K562 (cell line): ENCODE measurements at regions not wholly inside any gene's neighbourhood (a gene's known extent, or its start where the extent isn't known, plus 50 kb on each side); places are given as distances from the start of the nearest gene placed in this dataset.

Source experiments
- ATAC-seq: fragments of 200-7000 bp; cut with Tn5 transposase; 3 replicates; pipeline ENCODE4 v1.9.1; 2020; ENCODE audit warnings: moderate library complexity
- BruUV-seq: library from RNA; stranded (reverse); fragments of 400-500 nt; replicated peaks from 2 replicates; lab custom pipeline; 2021; lab: Mats Ljungman, UMichigan
- CTCF ChIA-PET: fragments of 300-600 bp; formaldehyde crosslinking; extraction: SDS; loops from one replicate; lab custom pipeline; 2021; ENCODE audit warnings: low intra/inter-chr PET ratio; lab: Yijun Ruan, JAX
- POLR2A ChIA-PET: fragments of 300-600, 350-650 bp; sonication (Branson Sonifier 250); formaldehyde crosslinking; extraction: SDS; loops from one replicate; lab custom pipeline; 2021; ENCODE audit warnings: antibody characterized with exemption, inconsistent platforms; lab: Yijun Ruan, JAX
- DNase-seq, 4 experiments: peaks; one replicate each; pipeline versions ENCODE4 v3.0.0 to v3.0.0-alpha.2; 2011 to 2018; ENCODE audit warnings: low spot score in 3 of 4, mixed read lengths in 3 of 4; ENCODE audit errors: extremely low read depth in 1 of 4
- FAIRE-seq: peaks from 2 replicates; lab custom pipeline; 2011; peaks lifted over from hg19 to GRCh38; lab: Jason Lieb, UNC
- H2AFZ ChIP-seq: 2 replicates; pipeline ENCODE4 v1.6.0; 2011; ENCODE audit warnings: low read depth, low read length, control low read depth, inconsistent platforms
- H3K27ac ChIP-seq: fragments of 200-600 bp; 3 replicates; pipeline ENCODE4 v1.8.0; 2011; ENCODE audit warnings: low read depth, mild to moderate bottlenecking, control low read depth, inconsistent platforms, low read length, moderate library complexity, mixed read lengths; ENCODE audit errors: extremely low read depth
- H3K27me3 ChIP-seq, 2 experiments: fragments of 300-600 bp in 1 of 2; 2 replicates in 1 of 2; 3 replicates in 1 of 2; pipeline versions ENCODE4 v1.6.0 to v1.8.0; 2011; ENCODE audit warnings: inconsistent platforms in 2 of 2, low read length in 2 of 2, mild to moderate bottlenecking in 1 of 2, mixed read lengths in 1 of 2, moderate library complexity in 1 of 2; ENCODE audit not compliant: control insufficient read depth in 2 of 2, insufficient read depth in 2 of 2
- H3K36me3 ChIP-seq: fragments of 300-600 bp; 3 replicates; pipeline ENCODE4 v1.8.0; 2011; ENCODE audit warnings: mild to moderate bottlenecking, low read length, inconsistent platforms; ENCODE audit not compliant: control insufficient read depth, insufficient read depth
- H3K4me1 ChIP-seq, 2 experiments: fragments of 200-600 bp in 1 of 2; replicated peaks in 1 of 2; 2 replicates in 1 of 2; 3 replicates in 1 of 2; pipeline versions ENCODE4 v1.5.1 to v1.8.0; 2011; ENCODE audit warnings: inconsistent platforms in 2 of 2, low read length in 2 of 2, mild to moderate bottlenecking in 1 of 2, mixed read lengths in 1 of 2, moderate library complexity in 1 of 2; ENCODE audit not compliant: control insufficient read depth in 2 of 2, insufficient read depth in 2 of 2
- H3K4me2 ChIP-seq: 2 replicates; pipeline ENCODE4 v1.6.1; 2011; ENCODE audit warnings: low read length, control low read depth, inconsistent platforms, mixed read lengths; ENCODE audit not compliant: insufficient read depth
- H3K4me3 ChIP-seq: fragments of 200-600 bp; sonication (generic), shearing (Covaris generic); 2 replicates; pipeline ENCODE4 v1.5.1; 2016; ENCODE audit warnings: control low read depth, inconsistent platforms
- H3K79me2 ChIP-seq: fragments of 200-600 bp; 3 replicates; pipeline ENCODE4 v1.8.0; 2011; ENCODE audit warnings: low read length, inconsistent platforms; ENCODE audit not compliant: control insufficient read depth, insufficient read depth
- H3K9ac ChIP-seq, 2 experiments: 2 replicates each; pipeline versions ENCODE4 v1.6.0 to v1.6.1; 2011; ENCODE audit warnings: low read depth in 2 of 2, low read length in 2 of 2, control low read depth in 1 of 2, inconsistent platforms in 1 of 2, mild to moderate bottlenecking in 1 of 2, mixed read lengths in 1 of 2; ENCODE audit not compliant: insufficient read depth in 1 of 2
- H3K9me1 ChIP-seq: one replicate; pipeline ENCODE4 v1.6.0; 2011; ENCODE audit warnings: inconsistent platforms, mild to moderate bottlenecking, low read length, moderate library complexity; ENCODE audit not compliant: control insufficient read depth, insufficient read depth
- H3K9me3 ChIP-seq: replicated peaks from 2 replicates; pipeline ENCODE4 v1.5.1; 2011; ENCODE audit warnings: low read depth, low read length, inconsistent platforms; ENCODE audit not compliant: control insufficient read depth, insufficient read depth
- H4K20me1 ChIP-seq: replicated peaks from 2 replicates; pipeline ENCODE4 v1.6.1; 2011; ENCODE audit warnings: low read length, inconsistent platforms, mixed read lengths; ENCODE audit not compliant: control insufficient read depth, insufficient read depth
- CAMTA2 ChIP-seq: fragments of 250-450 bp; sonication (Bioruptor Pico); conservative IDR thresholded peaks from 2 replicates; pipeline ENCODE4 v1.5.1; 2022
- CBX8 ChIP-seq: fragments of 200-600 bp; sonication (generic); IDR thresholded peaks from 2 replicates; pipeline ENCODE4 v1.6.1; 2012; ENCODE audit warnings: borderline replicate concordance, mixed run types, low read depth, mild to moderate bottlenecking, moderate library complexity, mixed read lengths, low read length, control low read depth, inconsistent platforms; ENCODE audit not compliant: poor library complexity, severe bottlenecking; ENCODE audit errors: extremely low read depth
- CEBPG ChIP-seq, 3 experiments: fragments of 200-800 bp in 1 of 3; sonication (Bioruptor generic) in 1 of 3; sonication (generic) in 1 of 3; formaldehyde crosslinking in 1 of 3; IDR thresholded peaks in 2 of 3; conservative IDR thresholded peaks in 1 of 3; 2 replicates each; pipeline versions ENCODE4 v1.6.1 to v1.8.0; 2016 to 2022; ENCODE audit warnings: missing compliant biosample characterization in 2 of 3, missing genetic modification characterization in 2 of 3, mild to moderate bottlenecking in 1 of 3, missing genetic modification reagents in 1 of 3
- ESRRA ChIP-seq: fragments of 450-650 bp; IDR thresholded peaks from 2 replicates; pipeline ENCODE4 v1.6.1; 2014; ENCODE audit warnings: low read depth, mild to moderate bottlenecking, moderate library complexity, borderline replicate concordance
- GATA2 ChIP-seq: sonication (generic); formaldehyde crosslinking; IDR thresholded peaks from 2 replicates; pipeline ENCODE4 v1.4.0; 2020; ENCODE audit warnings: mild to moderate bottlenecking, missing genetic modification reagents
- HNRNPLL ChIP-seq: fragments of 200-400 bp; formaldehyde crosslinking; IDR thresholded peaks from 2 replicates; pipeline ENCODE4 v1.6.1; 2017; ENCODE audit warnings: low read length, low read depth, mild to moderate bottlenecking; ENCODE audit not compliant: poor library complexity, severe bottlenecking
- MTA1 ChIP-seq: fragments of 450-650 bp; IDR thresholded peaks from 2 replicates; pipeline ENCODE4 v1.6.1; 2017; ENCODE audit warnings: borderline replicate concordance
- NFIC ChIP-seq: fragments of 450-650 bp; IDR thresholded peaks from 2 replicates; pipeline ENCODE4 v1.6.1; 2017; ENCODE audit warnings: mild to moderate bottlenecking, inconsistent platforms
- PTBP1 ChIP-seq: fragments of 200-400 bp; formaldehyde crosslinking; IDR thresholded peaks from 2 replicates; pipeline ENCODE4 v1.6.1; 2017; ENCODE audit warnings: low read depth, low read length
- RBM14 ChIP-seq: fragments of 200-400 bp; formaldehyde crosslinking; IDR thresholded peaks from 2 replicates; pipeline ENCODE4 v1.6.1; 2018; ENCODE audit warnings: low read depth, mild to moderate bottlenecking, low read length, moderate library complexity, borderline replicate concordance; ENCODE audit not compliant: insufficient read depth
- RFX5 ChIP-seq: IDR thresholded peaks from 2 replicates; pipeline ENCODE4 v1.6.1; 2011; ENCODE audit warnings: low read depth, mild to moderate bottlenecking, improper control_type of control experiment, low read length
- SIRT6 ChIP-seq: IDR thresholded peaks from one replicate; pipeline ENCODE4 v1.6.1; 2012; ENCODE audit warnings: low read depth, mild to moderate bottlenecking, control low read depth, inconsistent platforms, low read length, moderate library complexity
- USF1 ChIP-seq: sonication (generic); formaldehyde crosslinking; IDR thresholded peaks from 2 replicates; pipeline ENCODE4 v1.9.0; 2022; ENCODE audit warnings: mild to moderate bottlenecking, missing genetic modification reagents
- ZNF239 ChIP-seq: fragments of 250-450 bp; sonication (Bioruptor Pico); IDR thresholded peaks from 2 replicates; pipeline ENCODE4 v1.4.0; 2020; ENCODE audit warnings: mild to moderate bottlenecking
- WGBS: fragments of 100-300 bp; shearing (Covaris generic); methylation state at CpG from one replicate; pipeline ENCODE4 v1.1.6; 2016; ENCODE audit warnings: low coverage, mixed read lengths; ENCODE audit not compliant: insufficient coverage; ENCODE audit errors: missing lambda C conversion rate; 5-methylcytosine and 5-hydroxymethylcytosine counted together
- in situ Hi-C: fragments of 300-500 bp; cut with MboI; formaldehyde crosslinking; loops from 4 replicates; pipeline ENCODE4 v1.15.0; 2018; ENCODE audit warnings: inconsistent platforms, mixed read lengths
- intact Hi-C: fragments of 100-400 bp; cut with micrococcal nuclease; formaldehyde crosslinking; loops from 2 replicates; pipeline ENCODE4 v1.14.2; 2022
- TF ChIP-seq, protein P1 (sequence below): sonication (generic); formaldehyde crosslinking; IDR thresholded peaks from 2 replicates; pipeline ENCODE4 v1.8.1; 2023; ENCODE audit warnings: mild to moderate bottlenecking, missing genetic modification reagents
- TF ChIP-seq, protein P2 (sequence below): sonication (generic); formaldehyde crosslinking; IDR thresholded peaks from 2 replicates; pipeline ENCODE4 v1.8.1; 2022; ENCODE audit warnings: missing genetic modification reagents

GRCh38 chr4:3384391-3384770 lies 57.4 kb upstream of the HGFAC start:
- no TSS peak for BruUV-seq
- TF ChIP-seq CEBPG (CRISPR knock-in tag; IDR thresholded peaks at IDR 0.05) (no peak), CEBPG (tag; conservative IDR thresholded peaks at IDR 0.05 in 1 of 2, IDR thresholded peaks at IDR 0.05 in 1 of 2) (peak; percentile 19 to 49; a peak in 2 of 4 replicates), GATA2 (CRISPR knock-in tag) (no peak), USF1 (CRISPR knock-in tag) (peak; percentile 27; the same call in 1 of the 2 replicates), ESRRA (no peak), CBX8 (no peak), MTA1 (no peak), SIRT6 (no peak), RBM14 (no peak), ZNF239 (CRISPR knock-in tag) (no peak), CAMTA2 (CRISPR knock-in tag) (no peak), RFX5 (no peak), PTBP1 (no peak), NFIC (no peak), HNRNPLL (no peak)
- TF ChIP-seq, protein P1, sequence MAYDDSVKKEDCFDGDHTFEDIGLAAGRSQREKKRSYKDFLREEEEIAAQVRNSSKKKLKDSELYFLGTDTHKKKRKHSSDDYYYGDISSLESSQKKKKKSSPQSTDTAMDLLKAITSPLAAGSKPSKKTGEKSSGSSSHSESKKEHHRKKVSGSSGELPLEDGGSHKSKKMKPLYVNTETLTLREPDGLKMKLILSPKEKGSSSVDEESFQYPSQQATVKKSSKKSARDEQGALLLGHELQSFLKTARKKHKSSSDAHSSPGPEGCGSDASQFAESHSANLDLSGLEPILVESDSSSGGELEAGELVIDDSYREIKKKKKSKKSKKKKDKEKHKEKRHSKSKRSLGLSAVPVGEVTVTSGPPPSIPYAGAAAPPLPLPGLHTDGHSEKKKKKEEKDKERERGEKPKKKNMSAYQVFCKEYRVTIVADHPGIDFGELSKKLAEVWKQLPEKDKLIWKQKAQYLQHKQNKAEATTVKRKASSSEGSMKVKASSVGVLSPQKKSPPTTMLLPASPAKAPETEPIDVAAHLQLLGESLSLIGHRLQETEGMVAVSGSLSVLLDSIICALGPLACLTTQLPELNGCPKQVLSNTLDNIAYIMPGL (CRISPR knock-in tag): no peak
- TF ChIP-seq, protein P2, sequence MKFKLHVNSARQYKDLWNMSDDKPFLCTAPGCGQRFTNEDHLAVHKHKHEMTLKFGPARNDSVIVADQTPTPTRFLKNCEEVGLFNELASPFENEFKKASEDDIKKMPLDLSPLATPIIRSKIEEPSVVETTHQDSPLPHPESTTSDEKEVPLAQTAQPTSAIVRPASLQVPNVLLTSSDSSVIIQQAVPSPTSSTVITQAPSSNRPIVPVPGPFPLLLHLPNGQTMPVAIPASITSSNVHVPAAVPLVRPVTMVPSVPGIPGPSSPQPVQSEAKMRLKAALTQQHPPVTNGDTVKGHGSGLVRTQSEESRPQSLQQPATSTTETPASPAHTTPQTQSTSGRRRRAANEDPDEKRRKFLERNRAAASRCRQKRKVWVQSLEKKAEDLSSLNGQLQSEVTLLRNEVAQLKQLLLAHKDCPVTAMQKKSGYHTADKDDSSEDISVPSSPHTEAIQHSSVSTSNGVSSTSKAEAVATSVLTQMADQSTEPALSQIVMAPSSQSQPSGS: no peak

More at GRCh38 chr4:3384391-3384770, 57.4 kb upstream of the HGFAC start:
- H3K36me3 ChIP-seq: no peaks in the 10 kb centered on the region
- CTCF ChIA-PET: no interaction called here
- peaks cover 4% of the 10 kb centered on the region for H3K9me3 ChIP-seq
- no peaks in the 10 kb centered on the region; the same call in 1 of the 2 replicates for H4K20me1 ChIP-seq
- no peak overlapping the region for H3K27ac ChIP-seq
- peak; percentile 42; the same call in 1 of the 3 replicates for ATAC-seq
- WGBS: 2% methylated on average over 6 of the region's 7 CpGs
- H3K79me2 ChIP-seq: no peaks in the 10 kb centered on the region
- H3K4me1 ChIP-seq: peaks cover 0 to 21% of the 10 kb centered on the region in 2 experiments; a peak in 2 of 5 replicates
- POLR2A ChIA-PET: interaction anchor here (0.6 to 1.3 kb wide), 2 partner anchors 10 to 11 kb away, joined by 3 to 4 read pairs; no protein-coding TSS in a partner anchor
- peaks cover 39 to 59% of the 10 kb centered on the region in 2 experiments for H3K27me3 ChIP-seq
- H2AFZ ChIP-seq: no peak overlapping the region
- no peak overlapping the region for H3K4me2 ChIP-seq
- no peaks in the 10 kb centered on the region for H3K9me1 ChIP-seq
- in situ Hi-C loops: no loop called here
- H3K9ac ChIP-seq: no peak overlapping the region
- intact Hi-C loops: no loop called here
- no peak overlapping the region for H3K4me3 ChIP-seq
- no peak for DNase-seq
- FAIRE-seq: no peak
